Stimulated activated CD4-positive, alpha-beta T cell treated with anti-CD3 and anti-CD28 coated beads, Interleukin-4, amount 100 ng/mL, for 48 hours (primary cell): ENCODE measurements at regions not wholly inside any gene's neighbourhood (a gene's known extent, or its start where the extent isn't known, plus 50 kb on each side); places are given as distances from the start of the nearest gene placed in this dataset.
"Not testable (repeated sequence)": the region's sequence is repeated elsewhere in the genome, so short reads cannot be mapped to it uniquely, and the experiment has no call there.

Experiments
- DNase-seq, 2 donors: peaks; one replicate each; pipeline ENCODE4 v3.0.0-alpha.2; 2020; ENCODE audit warnings: low read depth in 2 of 2

DNA sequence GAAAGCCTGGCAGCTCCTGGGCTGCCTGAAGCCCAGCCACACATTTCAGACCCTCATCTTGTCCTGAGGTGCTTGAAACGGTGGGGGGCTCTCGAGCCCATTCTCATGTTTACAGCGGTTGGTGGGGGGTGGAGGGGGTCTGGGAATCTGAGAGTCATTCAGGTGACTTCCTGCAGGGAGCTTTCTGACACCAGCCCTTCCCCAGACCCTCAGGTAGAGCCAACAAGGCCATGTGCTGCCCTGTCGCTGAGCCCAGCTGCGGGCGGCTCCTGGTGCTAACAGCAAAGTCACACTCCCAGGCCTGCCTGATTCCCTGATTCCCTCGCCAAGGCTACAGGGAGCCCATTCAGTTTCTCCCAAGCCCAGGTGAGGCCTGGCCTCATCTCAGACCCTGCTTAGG lies 324.9 kb upstream of the MEX3C start:
- DNase-seq: no peak

DNA sequence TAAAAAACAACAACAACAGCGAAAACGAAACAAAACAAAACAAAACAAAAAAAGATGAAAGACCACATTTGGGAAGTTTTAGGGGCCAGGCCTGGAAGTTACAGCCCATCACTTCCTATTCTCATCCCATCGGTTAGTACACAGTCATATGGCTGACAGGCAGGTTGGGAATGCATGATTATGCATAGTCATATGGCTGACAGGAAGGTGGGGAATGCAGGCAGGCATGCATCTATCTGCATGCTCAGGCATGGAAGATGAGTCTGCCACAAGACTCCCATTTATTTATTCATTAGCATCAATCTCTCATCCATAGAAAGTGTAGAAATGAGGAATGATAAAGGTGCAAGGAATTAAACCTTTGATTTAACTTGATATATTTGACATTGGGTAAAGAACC lies 325.3 kb upstream of the MEX3C start:
- no peak for DNase-seq

- no peak for DNase-seq
Observed at GRCh38 chr18:51523671-51524070, 326.2 kb upstream of the MEX3C start.

DNA sequence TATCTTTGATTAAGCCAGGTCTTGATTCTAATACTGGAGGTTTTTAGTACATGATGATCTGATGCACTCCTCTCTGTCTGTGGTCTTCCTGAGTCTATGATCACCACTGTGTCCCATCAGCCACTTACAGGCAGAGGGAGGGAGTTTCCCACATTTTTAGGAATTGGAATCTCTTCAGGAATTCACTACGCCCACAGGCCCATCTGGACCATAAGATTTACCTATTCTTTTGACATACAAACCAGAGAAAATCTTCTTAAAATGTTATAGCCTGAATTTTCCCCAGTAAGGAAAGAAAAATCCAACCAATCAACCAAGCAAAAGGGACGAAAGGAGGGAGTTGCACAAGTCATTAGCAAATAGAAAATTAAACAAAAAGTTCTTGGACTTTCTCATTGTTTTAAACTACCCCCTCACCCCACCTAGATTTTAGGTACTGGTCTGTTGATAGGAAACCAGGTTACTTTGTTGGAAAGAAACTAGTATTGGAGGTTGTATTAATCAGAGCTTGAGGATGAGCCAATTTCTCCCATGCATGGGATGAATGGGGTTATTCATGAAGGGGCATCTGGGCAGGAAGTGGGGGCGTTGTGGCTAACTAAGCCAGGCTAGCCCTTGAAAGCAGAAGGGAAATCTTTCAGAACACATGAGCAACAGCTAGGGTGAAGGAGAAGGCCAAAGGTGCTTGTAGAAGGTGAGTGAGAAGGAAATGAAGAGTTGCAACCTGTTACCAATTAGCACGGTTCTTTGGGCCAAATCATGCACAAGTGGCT lies 328.2 kb upstream of the MEX3C start:
- DNase-seq: no peak

GRCh38 chr18:51527826-51528225 lies 330.3 kb upstream of the MEX3C start:
- DNase-seq: no peak

GRCh38 chr18:51531501-51531900 lies 334.0 kb upstream of the MEX3C start:
- no peak for DNase-seq

DNA sequence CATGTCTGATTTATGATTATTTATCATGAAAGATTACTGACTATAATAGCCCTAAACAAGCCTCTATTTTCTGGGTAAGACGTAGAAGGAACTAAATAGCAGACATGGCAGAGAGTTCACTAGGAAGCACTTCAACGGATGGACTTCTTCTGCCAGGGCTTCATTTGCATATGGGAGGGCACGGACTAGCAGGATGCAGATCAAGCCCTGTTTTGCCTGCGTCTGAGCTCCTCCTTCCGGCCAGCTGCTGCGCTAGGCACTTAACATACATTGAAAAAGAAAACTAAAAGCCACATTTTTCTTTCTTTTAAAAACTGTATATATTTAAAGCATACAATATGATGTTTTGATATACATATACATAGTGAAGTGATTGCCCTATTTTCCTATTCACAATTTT lies 340.0 kb upstream of the MEX3C start:
- no peak for DNase-seq

DNA sequence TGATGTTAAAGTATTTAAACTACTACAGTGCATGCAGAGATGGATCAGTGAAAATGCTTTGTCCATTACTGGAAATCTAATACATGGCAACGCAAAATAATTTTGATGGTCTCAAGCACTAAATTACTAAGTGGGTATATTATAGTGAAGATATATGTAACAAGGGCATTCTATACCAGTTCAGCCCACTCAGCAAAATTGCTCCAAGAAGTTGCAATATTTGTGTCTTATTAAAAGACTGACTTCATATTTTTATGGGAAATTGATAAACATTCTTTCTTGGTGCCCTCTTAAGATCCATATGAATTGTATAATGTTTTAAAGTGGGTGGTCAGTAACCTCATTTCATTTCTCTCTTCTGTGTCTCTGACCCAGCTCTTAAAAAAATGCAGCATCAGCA lies 343.1 kb upstream of the MEX3C start:
- DNase-seq: no peak

- no peak for DNase-seq
Observed at GRCh38 chr18:51541230-51541629, 343.7 kb upstream of the MEX3C start.

- DNase-seq: no peak
Observed at GRCh38 chr18:51543658-51544155, 346.2 kb upstream of the MEX3C start.

- DNase-seq: no peak
Observed at GRCh38 chr18:51545446-51545845, 348.0 kb upstream of the MEX3C start.

DNA sequence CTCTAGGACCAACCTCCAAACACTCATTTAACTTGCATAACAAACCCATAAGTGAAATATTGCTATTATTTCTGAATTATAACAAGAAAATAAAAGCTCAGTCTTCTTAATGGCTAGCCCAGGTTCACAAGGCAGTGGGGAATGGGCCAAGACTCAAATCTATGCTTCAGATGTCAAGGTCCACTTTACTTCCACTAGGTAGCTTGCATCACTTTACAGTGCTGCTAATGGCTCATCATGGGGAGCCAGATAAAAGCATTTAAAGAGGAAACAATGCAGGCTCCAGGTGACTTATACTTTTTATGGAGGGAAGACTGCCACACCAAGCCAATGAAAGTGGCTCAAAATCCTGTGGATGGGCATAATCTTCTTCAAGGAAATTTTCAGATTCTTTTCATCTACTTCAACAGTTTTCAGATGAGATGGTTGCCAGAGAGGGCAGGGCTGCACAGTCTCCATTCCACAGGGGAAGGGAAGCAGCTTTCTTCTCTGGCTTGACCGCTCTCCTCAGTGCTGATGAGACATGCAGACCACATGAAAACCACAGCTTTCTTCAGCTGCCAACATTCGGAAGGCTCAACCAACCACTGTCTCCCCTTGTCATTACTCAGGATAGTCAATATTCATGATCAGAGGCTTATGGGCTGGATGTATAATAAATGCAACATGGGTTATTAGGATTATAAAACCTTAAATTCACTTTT lies 361.9 kb upstream of the MEX3C start:
- DNase-seq: no peak

DNA sequence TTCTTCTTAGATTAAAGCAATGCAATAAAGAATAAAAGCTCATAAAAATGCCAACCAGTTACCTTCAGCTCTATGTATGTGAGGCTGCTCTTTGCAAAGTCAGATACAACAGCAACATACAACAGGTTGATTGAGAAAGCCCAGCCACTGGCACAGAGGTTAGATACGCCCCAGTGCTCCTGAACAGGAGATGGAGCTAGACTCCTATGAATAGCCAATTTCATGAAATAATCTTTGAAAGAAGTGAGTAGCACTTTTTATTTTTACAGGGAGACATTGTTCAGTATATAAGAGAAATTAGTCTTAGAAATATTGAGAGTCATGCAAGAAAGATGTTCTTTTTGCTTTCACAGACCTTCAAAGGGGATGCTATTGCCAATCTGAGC lies 362.4 kb upstream of the MEX3C start:
- DNase-seq: no peak

GRCh38 chr18:51561821-51562220 lies 364.3 kb upstream of the MEX3C start:
- no peak for DNase-seq

GRCh38 chr18:51562866-51563265 lies 365.4 kb upstream of the MEX3C start:
- no peak for DNase-seq

DNA sequence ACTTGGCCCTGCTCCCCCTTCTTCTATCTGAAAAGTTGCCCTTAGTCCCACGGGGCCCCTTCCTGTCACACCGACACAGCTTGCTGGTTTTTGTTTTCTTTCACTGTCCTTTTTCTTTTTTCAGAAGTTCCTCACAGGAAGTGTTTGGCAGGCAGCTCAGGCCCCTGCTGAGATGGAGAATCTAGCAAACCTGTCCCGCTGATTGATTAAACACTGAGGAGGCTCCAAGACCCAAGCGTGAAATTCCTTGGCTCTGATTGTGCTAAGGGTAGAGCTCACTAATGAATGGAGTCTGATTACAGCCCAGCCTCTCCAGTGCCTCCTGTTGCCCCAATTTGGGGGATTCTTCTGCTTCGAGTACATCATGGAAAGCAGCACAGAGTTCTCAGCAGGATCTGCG lies 365.9 kb upstream of the MEX3C start:
- DNase-seq: no peak

GRCh38 chr18:51568151-51568550 lies 370.7 kb upstream of the MEX3C start:
- no peak for DNase-seq

DNA sequence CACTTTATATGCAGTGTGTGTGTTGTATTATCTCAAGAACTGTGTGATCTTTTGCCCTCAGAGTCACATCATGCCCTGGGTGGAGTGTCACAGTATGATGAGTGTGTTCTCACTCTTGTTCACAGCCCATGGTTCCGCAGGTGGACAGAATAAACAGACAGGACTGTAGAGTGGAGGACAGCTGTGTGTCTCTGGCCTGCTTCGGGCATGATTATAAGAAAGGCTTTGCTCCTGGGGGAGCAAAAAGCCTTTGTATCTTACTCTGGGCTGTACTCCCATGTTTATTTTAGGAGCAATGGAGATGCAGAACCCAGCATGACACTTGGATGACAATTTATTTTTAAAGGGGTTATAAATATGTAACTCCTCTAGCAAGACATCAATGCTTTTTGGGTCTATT lies 371.7 kb upstream of the MEX3C start:
- no peak for DNase-seq

- DNase-seq: no peak
Observed at GRCh38 chr18:51569561-51569960, 372.1 kb upstream of the MEX3C start.

DNA sequence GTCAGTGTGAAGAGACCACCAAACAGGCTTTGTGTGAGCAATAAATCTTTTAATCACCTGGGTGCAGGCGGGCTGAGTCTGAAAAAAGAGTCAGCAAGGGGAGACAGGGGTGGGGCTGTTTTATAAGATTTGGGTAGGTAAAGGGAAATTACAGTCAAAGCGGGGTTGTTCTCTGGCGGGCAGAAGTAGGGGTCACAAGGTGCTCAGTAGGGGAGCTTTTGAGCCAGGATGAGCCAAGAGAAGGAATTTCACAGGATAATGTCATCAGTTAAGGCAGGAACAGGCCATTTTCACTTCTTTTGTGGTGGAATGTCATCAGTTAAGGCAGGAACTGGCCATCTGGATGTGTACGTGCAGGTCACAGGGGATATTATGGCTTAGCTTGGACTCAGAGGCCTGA lies 372.6 kb upstream of the MEX3C start:
- not testable (repeated sequence) for DNase-seq

DNA sequence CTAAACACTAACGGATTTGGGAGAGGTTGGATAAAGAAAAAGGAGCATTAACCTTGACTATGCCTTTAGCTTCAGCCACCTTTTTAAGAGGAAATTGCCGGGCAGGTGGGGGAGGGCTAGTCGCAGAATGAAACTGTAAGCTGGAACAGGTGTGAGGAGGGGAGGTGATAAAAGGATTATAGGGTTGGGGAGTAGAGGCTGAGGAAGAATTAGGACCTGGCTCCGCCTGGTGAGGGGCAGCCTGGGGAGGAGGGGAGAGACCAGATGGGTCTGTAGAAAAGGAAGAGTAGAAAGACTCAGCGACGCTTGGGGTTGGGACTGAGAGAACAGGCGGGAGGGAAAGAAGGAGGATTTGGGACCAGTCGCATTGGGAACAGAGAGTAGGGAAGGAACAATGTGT lies 376.4 kb upstream of the MEX3C start:
- not testable (repeated sequence) for DNase-seq

DNA sequence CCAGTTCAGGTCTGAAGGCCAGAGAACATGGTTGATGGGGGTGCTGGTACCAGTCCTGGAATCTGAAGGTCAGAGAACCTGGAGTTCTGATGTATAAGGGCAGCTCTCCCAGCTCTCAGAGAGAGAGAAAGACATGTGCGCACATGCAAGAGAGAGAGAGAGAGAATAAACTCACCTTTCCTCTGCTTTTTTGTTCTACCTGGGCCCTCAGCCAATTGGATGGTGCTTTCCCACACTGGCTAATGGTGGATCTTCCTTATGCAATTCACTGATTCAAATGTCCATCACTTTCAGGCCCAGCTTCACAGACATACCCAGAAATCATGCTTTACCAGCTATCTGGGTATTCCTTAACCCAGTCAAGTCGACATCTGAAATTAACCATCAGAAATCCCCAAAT lies 377.7 kb upstream of the MEX3C start:
- DNase-seq: no peak

GRCh38 chr18:51578406-51578980 lies 381.0 kb upstream of the MEX3C start:
- DNase-seq: no peak
